Upper lobe of left lung (tissue), 6 donors: ENCODE measurements at regions not wholly inside any gene's neighbourhood (a gene's known extent, or its start where the extent isn't known, plus 50 kb on each side); places are given as distances from the start of the nearest gene placed in this dataset.

Experiments used
- ATAC-seq, 2 donors: fragments of 200-7000 bp; cut with Tn5 transposase; one replicate each; pipeline ENCODE4 v1.9.1; 2022; ENCODE audit warnings: mild to moderate bottlenecking in 2 of 2, moderate library complexity in 2 of 2; ENCODE audit not compliant: low FRiP score in 2 of 2
- DNase-seq, 2 donors: peaks; one replicate each; pipeline ENCODE4 v3.0.0-alpha.2; 2019 to 2020
- H3K27ac ChIP-seq, 4 donors: fragments of 200-600 bp; sonication (generic); one replicate each; pipeline ENCODE4 v1.5.1; 2016 to 2019
- H3K27me3 ChIP-seq, 4 donors: fragments of 200-600 bp; sonication (generic); one replicate each; pipeline ENCODE4 v1.5.1; 2017 to 2019
- H3K36me3 ChIP-seq, 4 donors: fragments of 200-600 bp; sonication (generic); one replicate each; pipeline ENCODE4 v1.5.1; 2016 to 2019
- H3K4me1 ChIP-seq, 4 donors: fragments of 200-600 bp; sonication (generic); one replicate each; pipeline ENCODE4 v1.5.1; 2018 to 2019
- H3K4me3 ChIP-seq, 4 donors: fragments of 200-600 bp; sonication (generic); one replicate each; pipeline ENCODE4 v1.5.1; 2017 to 2019; ENCODE audit warnings: mild to moderate bottlenecking in 2 of 4, moderate library complexity in 1 of 4
- H3K9me3 ChIP-seq, 4 donors: fragments of 200-600 bp; sonication (generic); one replicate each; pipeline ENCODE4 v1.5.1; 2018 to 2019
- CTCF ChIP-seq, 6 experiments: fragments of 450-650 bp in 4 of 6; fragments of 200-600 bp in 2 of 6; sonication (generic) in 2 of 6; IDR thresholded peaks; one replicate each; pipeline ENCODE4 v1.5.1; 2016 to 2019; ENCODE audit warnings: antibody characterized with exemption in 6 of 6
- EP300 ChIP-seq, 4 donors: sonication (generic); formaldehyde crosslinking; IDR thresholded peaks; one replicate each; pipeline ENCODE4 v1.5.1; 2017; ENCODE audit warnings: antibody characterized with exemption in 4 of 4, control low read depth in 2 of 4
- POLR2A ChIP-seq, 4 donors: fragments of 450-650 bp; IDR thresholded peaks; one replicate each; pipeline ENCODE4 v1.5.1; 2016 to 2017; ENCODE audit warnings: antibody characterized with exemption in 4 of 4, mild to moderate bottlenecking in 2 of 4
- POLR2AphosphoS5 ChIP-seq, 2 donors: sonication (generic); formaldehyde crosslinking; IDR thresholded peaks; one replicate each; pipeline ENCODE4 v1.5.1; 2017; ENCODE audit warnings: antibody characterized with exemption in 2 of 2
- WGBS, 2 donors: methylation state at CpG; one replicate each; pipeline ENCODE4 v1.1.5; 2017 to 2018; 5-methylcytosine and 5-hydroxymethylcytosine counted together
- donor health status: DM: no; HTN: no; CAD: no; lungs with moderate emphysema.
- donor health status: DM: no; HTN: yes; CAD: no; lungs with severe emphysema.

GRCh38 chr3:124566701-124567100, 163.6 kb upstream of the UMPS start:
- DNase-seq (no peak), ATAC-seq (no peak)
- TF ChIP-seq EP300 (IDR thresholded peaks at IDR 0.05) (no peak), POLR2AphosphoS5 (IDR thresholded peaks at IDR 0.05) (no peak), CTCF (IDR thresholded peaks at IDR 0.05) (no peak), POLR2A (IDR thresholded peaks at IDR 0.05) (no peak)
- WGBS, 2 donors = 72 to 76% methylated on average over 2 of the region's 2 CpGs
- Histone ChIP-seq H3K4me1 (peaks cover 0 to 3% (median 0%) of the 10 kb centered on the region in 4 donors), H3K27ac (no peak overlapping the region), H3K9me3 (no peaks in the 10 kb centered on the region), H3K36me3 (no peaks in the 10 kb centered on the region), H3K4me3 (no peak overlapping the region), H3K27me3 (no peaks in the 10 kb centered on the region)

GRCh38 chr3:124567179-124567578, 163.1 kb upstream of the UMPS start:
- 76 to 100% methylated on average over 1 of the region's 1 CpG for WGBS, 2 donors
- ATAC-seq (no peak), DNase-seq (no peak)
- H3K9me3 ChIP-seq = no peaks in the 10 kb centered on the region
- H3K27me3 ChIP-seq = no peaks in the 10 kb centered on the region
- H3K36me3 ChIP-seq = no peaks in the 10 kb centered on the region
- no peak overlapping the region for H3K4me3 ChIP-seq
- H3K4me1 ChIP-seq = peaks cover 0 to 3% (median 0%) of the 10 kb centered on the region in 4 donors
- TF ChIP-seq POLR2AphosphoS5 (IDR thresholded peaks at IDR 0.05) (no peak), CTCF (IDR thresholded peaks at IDR 0.05) (no peak), POLR2A (IDR thresholded peaks at IDR 0.05) (no peak), EP300 (IDR thresholded peaks at IDR 0.05) (no peak)
- H3K27ac ChIP-seq = no peak overlapping the region

DNA sequence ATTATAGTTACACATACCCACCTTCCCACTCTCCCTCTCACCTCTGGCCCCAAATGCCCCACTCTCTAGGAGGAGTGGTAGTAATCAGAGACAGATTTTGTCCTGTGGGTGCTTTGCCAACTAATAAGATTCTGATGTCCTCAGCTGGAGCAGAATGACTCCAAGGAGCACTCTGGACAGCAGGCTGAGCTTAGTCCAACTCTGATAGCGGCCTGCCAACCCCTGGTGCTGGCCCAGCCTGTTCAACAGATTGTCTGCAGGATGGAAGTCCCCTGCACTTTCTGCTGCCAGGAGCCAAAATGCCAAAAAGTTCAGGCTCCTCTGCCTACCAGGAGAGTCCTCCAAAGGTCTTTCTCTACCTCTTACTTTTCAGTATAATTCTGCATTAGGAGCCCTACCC, 160.5 kb upstream of the UMPS start:
- WGBS, 2 donors = 71 to 88% methylated on average over 1 of the region's 1 CpG
- ATAC-seq (no peak), DNase-seq (no peak)
- Histone ChIP-seq H3K4me3 (no peak overlapping the region), H3K27me3 (no peaks in the 10 kb centered on the region), H3K9me3 (no peaks in the 10 kb centered on the region), H3K4me1 (peaks cover 0 to 3% (median 0%) of the 10 kb centered on the region in 4 donors), H3K36me3 (no peaks in the 10 kb centered on the region), H3K27ac (no peak overlapping the region)
- TF ChIP-seq POLR2A (IDR thresholded peaks at IDR 0.05) (no peak), POLR2AphosphoS5 (IDR thresholded peaks at IDR 0.05) (no peak), EP300 (IDR thresholded peaks at IDR 0.05) (no peak)

DNA sequence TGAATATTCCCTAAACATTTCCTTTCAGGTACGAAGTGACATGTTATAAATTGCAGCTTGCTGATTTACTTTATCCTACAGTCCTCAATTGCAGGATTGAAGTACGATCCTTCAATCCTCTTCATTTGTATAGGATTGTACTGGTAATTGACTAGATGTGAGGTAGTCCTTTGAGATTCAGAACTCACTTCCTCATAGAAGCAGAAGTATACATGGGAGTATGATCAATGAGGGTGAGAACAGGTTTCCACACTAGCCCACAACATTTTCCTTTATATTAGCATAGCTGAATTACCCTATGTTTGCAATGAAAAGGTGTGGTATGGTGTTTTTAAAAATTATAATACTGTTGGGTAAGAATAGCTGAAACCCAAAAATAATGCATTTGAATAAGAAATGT, 160.0 kb upstream of the UMPS start:
- peaks cover 0 to under 1% (median 0%) of the 10 kb centered on the region in 4 donors for H3K4me1 ChIP-seq
- ATAC-seq (no peak), DNase-seq (no peak)
- H3K27me3 ChIP-seq = no peaks in the 10 kb centered on the region
- WGBS, 2 donors = 57 to 75% methylated on average over 2 of the region's 2 CpGs
- H3K9me3 ChIP-seq = no peaks in the 10 kb centered on the region
- H3K36me3 ChIP-seq = no peaks in the 10 kb centered on the region
- H3K4me3 ChIP-seq = no peak overlapping the region
- H3K27ac ChIP-seq = no peak overlapping the region
- no peak for TF ChIP-seq CTCF (IDR thresholded peaks at IDR 0.05)
- TF ChIP-seq POLR2AphosphoS5 (IDR thresholded peaks at IDR 0.05) = no peak
- TF ChIP-seq EP300 (IDR thresholded peaks at IDR 0.05) = no peak
- TF ChIP-seq POLR2A (IDR thresholded peaks at IDR 0.05) = no peak

GRCh38 chr3:124572851-124573405, 157.3 kb upstream of the UMPS start:
- ATAC-seq (no peak), DNase-seq (no peak)
- 89 to 97% methylated on average over 8 of the region's 8 CpGs for WGBS, 2 donors
- Histone ChIP-seq H3K36me3 (no peaks in the 10 kb centered on the region), H3K9me3 (no peaks in the 10 kb centered on the region), H3K4me3 (no peak overlapping the region), H3K27me3 (no peaks in the 10 kb centered on the region), H3K4me1 (no peaks in the 10 kb centered on the region), H3K27ac (no peak overlapping the region)
- TF ChIP-seq POLR2AphosphoS5 (IDR thresholded peaks at IDR 0.05) (no peak), EP300 (IDR thresholded peaks at IDR 0.05) (no peak), CTCF (IDR thresholded peaks at IDR 0.05) (no peak), POLR2A (IDR thresholded peaks at IDR 0.05) (no peak)
